ENCODE measurements at regions not wholly inside any gene's neighbourhood (a gene's known extent, or its start where the extent isn't known, plus 50 kb on each side); places are given as distances from the start of the nearest gene placed in this dataset.
A peak's percentile ranks its signal among the peaks of the same experiment; 100 is the strongest.

DNA sequence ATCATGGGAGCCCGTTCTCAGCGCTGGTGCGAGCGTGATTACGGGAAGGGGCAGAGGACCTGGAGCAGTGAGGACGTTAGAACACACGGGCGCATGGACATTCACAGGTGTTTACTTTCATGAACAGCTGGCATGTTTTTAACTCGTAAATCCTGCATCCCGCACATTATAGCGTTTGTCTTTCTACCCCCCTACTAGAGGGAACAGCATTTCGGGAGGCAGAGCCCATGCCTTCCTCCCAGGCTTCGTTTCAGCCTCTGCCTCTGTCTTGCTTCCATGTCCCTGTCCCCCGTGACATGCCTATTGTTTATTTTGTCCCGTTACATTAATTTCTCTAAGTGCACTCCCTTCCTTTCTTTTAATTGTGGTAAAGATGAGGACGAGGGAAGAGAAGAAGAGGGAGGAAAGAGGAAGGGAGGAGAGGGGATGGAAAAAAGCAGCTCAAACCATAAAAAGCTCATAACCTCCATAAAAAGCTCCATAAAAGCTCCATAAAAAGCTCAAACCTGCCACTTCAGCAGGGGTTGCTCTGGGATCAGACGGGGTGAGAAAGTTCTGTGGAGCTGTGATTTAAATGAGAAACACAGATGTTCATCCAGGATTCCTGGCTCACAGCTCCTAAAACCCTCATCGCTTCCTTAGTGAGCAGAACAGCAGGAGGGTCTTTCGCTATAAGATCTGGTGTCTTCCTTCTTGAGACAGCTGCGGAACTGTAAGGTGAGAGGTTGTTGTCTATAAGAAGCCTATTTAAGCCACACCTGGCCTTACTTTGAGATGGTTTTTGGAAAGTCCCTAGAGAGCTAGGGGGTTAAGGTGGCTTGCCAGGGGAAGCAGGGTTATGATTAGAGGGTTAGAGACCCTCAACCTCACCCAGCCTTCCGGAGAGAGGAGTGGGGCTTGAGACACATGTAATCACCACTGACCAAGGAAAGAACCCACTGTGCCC lies 66.6 kb upstream of the SNTG2 start:
- H3K4me1 ChIP-seq (ENCODE audit: control insufficient read depth, insufficient read depth, low read length) = peaks cover 5% of the 10 kb centered on the region
- ChIA-PET POLR2A (interaction anchor here (0.7 kb wide), 1 partner anchor 67 kb away, joined by 3 read pairs; the partner anchor contains the start of gene SNTG2), CTCF (no interaction called here)
- no peaks in the 10 kb centered on the region for H3K9me3 ChIP-seq (ENCODE audit: control insufficient read depth, insufficient read depth, low read depth, low read length)
- no peaks in the 10 kb centered on the region for H3K36me3 ChIP-seq (ENCODE audit: control insufficient read depth in 2 of 2, insufficient read depth in 1 of 2, low read length in 2 of 2)
- H3K27ac ChIP-seq (ENCODE audit: extremely low read depth, low read depth, low read length) = no peak overlapping the region
- TF ChIP-seq KLF1 (tag by site-specific recombination; IDR thresholded peaks at IDR 0.05) (no peak), ZBTB17 (tag by site-specific recombination; IDR thresholded peaks at IDR 0.05) (peak; percentile 22; the same call in 1 of the 2 replicates), ZNF341 (tag by site-specific recombination; IDR thresholded peaks at IDR 0.05; ENCODE audit: low read depth) (peak; percentile 84), WT1 (tag by site-specific recombination; IDR thresholded peaks at IDR 0.05) (peak; percentile 94), ZNF157 (tag by site-specific recombination; IDR thresholded peaks at IDR 0.05) (no peak), ZFP3 (tag by site-specific recombination; IDR thresholded peaks at IDR 0.05; ENCODE audit: low read depth) (no peak), ZNF530 (tag by site-specific recombination; IDR thresholded peaks at IDR 0.05; ENCODE audit: low read depth) (no peak), OSR2 (tag by site-specific recombination; IDR thresholded peaks at IDR 0.05) (0 out of 2 replicates have a peak, but pooled peaks have one; percentile 16), ZNF670 (tag by site-specific recombination; IDR thresholded peaks at IDR 0.05; ENCODE audit: low read depth) (no peak), ZNF10 (tag by site-specific recombination; IDR thresholded peaks at IDR 0.05) (no peak), FEZF1 (tag by site-specific recombination; IDR thresholded peaks at IDR 0.05) (peak; percentile 29; the same call in 1 of the 2 replicates)
- TF ChIP-seq, protein P1, sequence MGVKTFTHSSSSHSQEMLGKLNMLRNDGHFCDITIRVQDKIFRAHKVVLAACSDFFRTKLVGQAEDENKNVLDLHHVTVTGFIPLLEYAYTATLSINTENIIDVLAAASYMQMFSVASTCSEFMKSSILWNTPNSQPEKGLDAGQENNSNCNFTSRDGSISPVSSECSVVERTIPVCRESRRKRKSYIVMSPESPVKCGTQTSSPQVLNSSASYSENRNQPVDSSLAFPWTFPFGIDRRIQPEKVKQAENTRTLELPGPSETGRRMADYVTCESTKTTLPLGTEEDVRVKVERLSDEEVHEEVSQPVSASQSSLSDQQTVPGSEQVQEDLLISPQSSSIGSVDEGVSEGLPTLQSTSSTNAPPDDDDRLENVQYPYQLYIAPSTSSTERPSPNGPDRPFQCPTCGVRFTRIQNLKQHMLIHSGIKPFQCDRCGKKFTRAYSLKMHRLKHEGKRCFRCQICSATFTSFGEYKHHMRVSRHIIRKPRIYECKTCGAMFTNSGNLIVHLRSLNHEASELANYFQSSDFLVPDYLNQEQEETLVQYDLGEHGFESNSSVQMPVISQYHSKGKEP (tag by site-specific recombination; IDR thresholded peaks at IDR 0.05) = no peak
- TF ChIP-seq, protein P2, sequence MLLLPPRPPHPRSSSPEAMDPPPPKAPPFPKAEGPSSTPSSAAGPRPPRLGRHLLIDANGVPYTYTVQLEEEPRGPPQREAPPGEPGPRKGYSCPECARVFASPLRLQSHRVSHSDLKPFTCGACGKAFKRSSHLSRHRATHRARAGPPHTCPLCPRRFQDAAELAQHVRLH (tag by site-specific recombination; IDR thresholded peaks at IDR 0.05) = no peak
- H3K4me3 ChIP-seq (ENCODE audit: low read depth, low read length) = no peak overlapping the region

DNA sequence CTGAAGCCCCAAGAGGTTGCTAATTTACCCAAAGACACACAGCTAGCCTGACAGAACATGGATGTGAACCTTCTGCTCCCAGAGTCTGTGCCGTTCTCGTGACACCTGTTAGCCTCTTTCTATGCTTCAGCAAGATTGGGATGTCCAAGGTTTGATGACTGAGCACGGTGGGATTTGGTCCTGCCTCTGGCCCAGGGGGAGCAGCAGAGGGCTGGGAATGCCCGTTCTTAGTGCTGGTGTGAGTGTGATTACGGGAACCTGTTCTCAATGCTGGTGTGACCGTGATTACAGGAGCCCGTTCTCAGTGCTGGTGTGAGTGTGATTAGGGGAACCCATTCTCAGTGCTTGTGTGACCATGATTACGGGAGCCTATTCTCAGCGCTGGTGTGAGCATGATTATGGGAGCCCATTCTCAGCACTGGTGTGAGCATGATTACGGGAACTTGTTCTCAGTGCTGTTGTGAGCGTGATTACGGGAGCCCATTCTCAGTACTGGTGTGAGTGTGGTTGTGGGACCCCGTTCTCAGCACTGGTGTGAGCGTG lies 67.3 kb upstream of the SNTG2 start:
- ChIA-PET CTCF (no interaction called here), POLR2A (no interaction called here)
- peaks cover 5% of the 10 kb centered on the region for H3K4me1 ChIP-seq (ENCODE audit: control insufficient read depth, insufficient read depth, low read length)
- H3K9me3 ChIP-seq (ENCODE audit: control insufficient read depth, insufficient read depth, low read depth, low read length) = no peaks in the 10 kb centered on the region
- no peaks in the 10 kb centered on the region for H3K36me3 ChIP-seq (ENCODE audit: control insufficient read depth in 2 of 2, insufficient read depth in 1 of 2, low read length in 2 of 2)
- H3K27ac ChIP-seq (ENCODE audit: extremely low read depth, low read depth, low read length) = no peak overlapping the region
- H3K4me3 ChIP-seq (ENCODE audit: low read depth, low read length) = no peak overlapping the region
- TF ChIP-seq, protein P3, sequence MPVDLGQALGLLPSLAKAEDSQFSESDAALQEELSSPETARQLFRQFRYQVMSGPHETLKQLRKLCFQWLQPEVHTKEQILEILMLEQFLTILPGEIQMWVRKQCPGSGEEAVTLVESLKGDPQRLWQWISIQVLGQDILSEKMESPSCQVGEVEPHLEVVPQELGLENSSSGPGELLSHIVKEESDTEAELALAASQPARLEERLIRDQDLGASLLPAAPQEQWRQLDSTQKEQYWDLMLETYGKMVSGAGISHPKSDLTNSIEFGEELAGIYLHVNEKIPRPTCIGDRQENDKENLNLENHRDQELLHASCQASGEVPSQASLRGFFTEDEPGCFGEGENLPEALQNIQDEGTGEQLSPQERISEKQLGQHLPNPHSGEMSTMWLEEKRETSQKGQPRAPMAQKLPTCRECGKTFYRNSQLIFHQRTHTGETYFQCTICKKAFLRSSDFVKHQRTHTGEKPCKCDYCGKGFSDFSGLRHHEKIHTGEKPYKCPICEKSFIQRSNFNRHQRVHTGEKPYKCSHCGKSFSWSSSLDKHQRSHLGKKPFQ (tag by site-specific recombination; IDR thresholded peaks at IDR 0.05) = peak; percentile 80
- TF ChIP-seq KLF7 (tag by site-specific recombination; IDR thresholded peaks at IDR 0.05; ENCODE audit: borderline replicate concordance) = no peak

DNA sequence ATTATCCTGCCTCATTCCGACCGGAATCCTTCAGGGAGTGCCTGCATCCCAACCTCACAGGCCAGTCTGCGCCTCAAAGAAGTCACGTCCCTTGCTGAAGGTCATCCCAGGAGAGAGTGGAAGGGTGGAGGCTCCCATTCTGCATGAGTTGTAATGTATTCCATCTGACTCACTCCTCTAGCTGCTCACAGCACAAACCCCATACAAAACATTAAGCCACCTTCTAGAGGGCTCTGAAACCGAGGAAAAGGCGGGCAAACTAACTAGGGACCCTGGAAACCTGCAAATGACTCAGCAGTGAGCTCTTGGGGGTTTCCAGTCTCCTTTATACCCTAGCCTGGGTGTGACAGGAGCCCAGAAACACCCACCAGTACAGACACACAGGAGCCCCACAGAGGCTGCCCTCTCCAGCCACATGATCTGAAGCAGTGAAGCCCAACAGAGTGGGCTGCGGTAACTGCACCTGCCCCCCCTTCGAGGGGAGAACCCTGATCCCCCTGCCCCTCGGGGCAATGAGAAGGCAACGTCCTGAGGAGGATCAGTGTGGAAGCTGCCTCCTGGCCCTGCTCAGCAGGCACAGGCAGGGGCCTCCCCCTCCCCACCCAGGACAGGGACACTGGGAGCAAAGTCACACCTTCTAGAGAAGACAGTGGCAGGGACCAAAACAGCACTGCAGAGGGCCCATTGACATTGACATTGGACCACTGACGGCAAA lies 69.3 kb upstream of the SNTG2 start:
- ChIA-PET CTCF (no interaction called here), POLR2A (no interaction called here)
- Histone ChIP-seq H3K27ac (ENCODE audit: extremely low read depth, low read depth, low read length) (no peak overlapping the region), H3K4me3 (ENCODE audit: low read depth, low read length) (no peak overlapping the region), H3K36me3 (ENCODE audit: control insufficient read depth in 2 of 2, insufficient read depth in 1 of 2, low read length in 2 of 2) (no peaks in the 10 kb centered on the region), H3K4me1 (ENCODE audit: control insufficient read depth, insufficient read depth, low read length) (peaks cover 5% of the 10 kb centered on the region), H3K9me3 (ENCODE audit: control insufficient read depth, insufficient read depth, low read depth, low read length) (no peaks in the 10 kb centered on the region)
- TF ChIP-seq ZNF791 (tag by site-specific recombination; IDR thresholded peaks at IDR 0.05) = no peak
- no peak for TF ChIP-seq ZNF48 (tag by site-specific recombination; IDR thresholded peaks at IDR 0.05)
- TF ChIP-seq ZNF777 (tag by site-specific recombination; IDR thresholded peaks at IDR 0.05; ENCODE audit: borderline replicate concordance) = no peak
- TF ChIP-seq ZNF121 (tag by site-specific recombination; IDR thresholded peaks at IDR 0.05) = no peak
- TF ChIP-seq ZNF837 (tag by site-specific recombination; IDR thresholded peaks at IDR 0.05) = no peak
- no peak for TF ChIP-seq ZNF114 (tag by site-specific recombination; IDR thresholded peaks at IDR 0.05)
- no peak for TF ChIP-seq ZNF223 (tag by site-specific recombination; IDR thresholded peaks at IDR 0.05)
- TF ChIP-seq ZNF202 (tag by site-specific recombination; IDR thresholded peaks at IDR 0.05; ENCODE audit: borderline replicate concordance) = no peak
- TF ChIP-seq ZNF555 (tag by site-specific recombination; conservative IDR thresholded peaks at IDR 0.05) = no peak
- TF ChIP-seq, protein P4, sequence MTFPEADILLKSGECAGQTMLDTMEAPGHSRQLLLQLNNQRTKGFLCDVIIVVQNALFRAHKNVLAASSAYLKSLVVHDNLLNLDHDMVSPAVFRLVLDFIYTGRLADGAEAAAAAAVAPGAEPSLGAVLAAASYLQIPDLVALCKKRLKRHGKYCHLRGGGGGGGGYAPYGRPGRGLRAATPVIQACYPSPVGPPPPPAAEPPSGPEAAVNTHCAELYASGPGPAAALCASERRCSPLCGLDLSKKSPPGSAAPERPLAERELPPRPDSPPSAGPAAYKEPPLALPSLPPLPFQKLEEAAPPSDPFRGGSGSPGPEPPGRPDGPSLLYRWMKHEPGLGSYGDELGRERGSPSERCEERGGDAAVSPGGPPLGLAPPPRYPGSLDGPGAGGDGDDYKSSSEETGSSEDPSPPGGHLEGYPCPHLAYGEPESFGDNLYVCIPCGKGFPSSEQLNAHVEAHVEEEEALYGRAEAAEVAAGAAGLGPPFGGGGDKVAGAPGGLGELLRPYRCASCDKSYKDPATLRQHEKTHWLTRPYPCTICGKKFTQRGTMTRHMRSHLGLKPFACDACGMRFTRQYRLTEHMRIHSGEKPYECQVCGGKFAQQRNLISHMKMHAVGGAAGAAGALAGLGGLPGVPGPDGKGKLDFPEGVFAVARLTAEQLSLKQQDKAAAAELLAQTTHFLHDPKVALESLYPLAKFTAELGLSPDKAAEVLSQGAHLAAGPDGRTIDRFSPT (tag by site-specific recombination; IDR thresholded peaks at IDR 0.05) = no peak
